T follicular helper cell (primary cell): ENCODE measurements at regions not wholly inside any gene's neighbourhood (a gene's known extent, or its start where the extent isn't known, plus 50 kb on each side); places are given as distances from the start of the nearest gene placed in this dataset.
"Not testable (repeated sequence)": the region's sequence is repeated elsewhere in the genome, so short reads cannot be mapped to it uniquely, and the experiment has no call there.

Experiments
- DNase-seq: peaks from one replicate; pipeline ENCODE4 v3.0.0-alpha.2; 2020; ENCODE audit warnings: low read depth

DNA sequence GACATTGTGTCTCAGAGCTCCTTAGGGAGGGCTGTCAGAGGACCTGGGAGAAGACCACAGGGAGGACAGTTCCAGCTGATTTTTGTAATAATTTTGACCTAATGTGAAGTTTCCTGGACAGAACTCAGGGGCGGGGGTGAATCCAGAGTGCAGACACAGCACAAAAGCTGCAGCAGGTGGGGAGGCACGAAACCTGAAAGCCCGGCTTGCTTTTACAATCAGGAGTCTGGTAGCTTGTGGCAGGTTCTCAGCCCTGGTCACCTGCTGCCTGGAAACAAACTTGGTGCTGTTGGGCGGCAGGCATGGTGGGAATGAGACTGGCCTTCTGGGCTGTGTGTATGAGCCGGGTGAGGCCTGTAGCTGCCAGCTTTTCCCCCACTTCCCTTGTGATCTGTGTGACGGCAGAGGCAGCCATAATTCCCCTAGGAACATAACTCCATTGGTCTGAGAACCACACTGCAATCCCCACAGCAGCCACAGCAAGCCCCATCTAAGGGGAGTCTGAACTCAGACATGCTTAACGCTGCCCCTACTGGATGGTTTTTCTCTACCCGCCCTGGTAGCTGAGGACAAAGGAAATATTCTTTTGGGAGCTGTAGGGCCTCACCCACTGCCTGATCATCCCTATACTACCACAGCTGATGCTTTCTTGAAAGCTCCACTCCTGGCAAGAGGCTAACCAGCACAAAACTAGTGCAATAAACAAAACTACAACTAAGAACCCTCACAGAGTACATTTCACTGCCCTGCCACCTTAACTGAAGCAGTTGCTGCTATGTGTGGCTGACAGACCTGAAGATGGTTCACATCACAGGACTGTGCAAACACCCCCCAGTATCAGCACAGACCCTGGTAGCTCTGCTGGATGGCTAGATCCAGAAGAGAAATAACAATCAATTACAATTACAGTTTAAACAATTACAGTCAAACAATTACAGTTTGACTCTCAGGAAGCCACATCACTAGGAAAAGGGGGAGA is 1055.1 kb upstream of the GJE1 start:
- no peak for DNase-seq

- no peak for DNase-seq
Observed at GRCh38 chr6:141057761-141058160, 1075.0 kb upstream of the GJE1 start.

GRCh38 chr6:141056945-141057625 is 1075.6 kb upstream of the GJE1 start:
- no peak for DNase-seq

DNA sequence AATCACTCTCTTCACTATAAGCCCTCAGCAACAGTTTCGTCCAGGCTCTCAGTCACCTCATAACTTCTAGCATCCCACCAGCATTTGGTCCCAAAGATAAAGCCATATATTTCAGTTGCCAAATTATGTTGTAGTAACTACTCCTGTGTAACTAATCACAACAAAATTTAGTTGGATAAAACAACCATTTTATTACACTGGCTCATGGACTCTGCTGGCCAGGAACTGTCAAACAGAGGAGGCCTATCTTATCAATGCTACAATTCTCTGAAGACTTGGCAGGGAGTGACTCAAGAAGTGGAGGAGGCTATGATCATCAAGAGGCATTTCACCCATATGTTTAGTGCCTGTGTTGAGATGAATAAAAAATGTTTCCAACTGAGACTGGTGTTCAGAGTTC is 1082.3 kb upstream of the GJE1 start:
- no peak for DNase-seq

- DNase-seq, result no peak
Observed at GRCh38 chr6:141048451-141048850, 1084.3 kb upstream of the GJE1 start.

- not testable (repeated sequence) for DNase-seq
Observed at GRCh38 chr6:141046496-141046895, 1086.2 kb upstream of the GJE1 start.

- no peak for DNase-seq
Observed at GRCh38 chr6:141041596-141042087, 1091.1 kb upstream of the GJE1 start.

- no peak for DNase-seq
Observed at GRCh38 chr6:141035312-141036200, 1097.2 kb upstream of the GJE1 start.

GRCh38 chr6:141033101-141033500 is 1099.6 kb upstream of the GJE1 start:
- DNase-seq, result no peak

- DNase-seq, result no peak
Observed at GRCh38 chr6:141029908-141030307, 1102.8 kb upstream of the GJE1 start.

GRCh38 chr6:141028791-141029280 is 1103.9 kb upstream of the GJE1 start:
- no peak for DNase-seq

GRCh38 chr6:141026504-141026903 is 1106.2 kb upstream of the GJE1 start:
- DNase-seq, result no peak

GRCh38 chr6:141024526-141024925 is 1108.2 kb upstream of the GJE1 start:
- DNase-seq, result no peak

DNA sequence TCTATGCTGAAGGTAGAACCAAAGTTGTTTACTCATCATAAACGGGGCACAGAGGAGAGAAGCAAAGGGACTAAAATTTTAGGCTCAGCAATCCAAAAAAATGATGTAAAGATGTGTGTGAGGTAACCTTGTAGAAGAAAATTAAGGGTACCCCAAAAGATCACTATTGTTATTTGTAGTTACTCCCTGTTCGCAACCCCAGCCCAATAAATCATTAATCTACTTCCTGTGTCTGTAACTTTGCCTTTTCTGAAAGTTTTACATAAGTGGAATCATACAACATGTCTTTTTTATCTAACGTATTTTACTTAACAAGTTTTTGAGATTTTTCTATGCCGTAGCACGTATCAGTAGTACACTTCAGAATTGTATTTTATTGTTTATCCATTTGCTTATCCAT is 1114.8 kb upstream of the GJE1 start:
- DNase-seq, result no peak

- no peak for DNase-seq
Observed at GRCh38 chr6:141000917-141001316, 1131.8 kb upstream of the GJE1 start.

DNA sequence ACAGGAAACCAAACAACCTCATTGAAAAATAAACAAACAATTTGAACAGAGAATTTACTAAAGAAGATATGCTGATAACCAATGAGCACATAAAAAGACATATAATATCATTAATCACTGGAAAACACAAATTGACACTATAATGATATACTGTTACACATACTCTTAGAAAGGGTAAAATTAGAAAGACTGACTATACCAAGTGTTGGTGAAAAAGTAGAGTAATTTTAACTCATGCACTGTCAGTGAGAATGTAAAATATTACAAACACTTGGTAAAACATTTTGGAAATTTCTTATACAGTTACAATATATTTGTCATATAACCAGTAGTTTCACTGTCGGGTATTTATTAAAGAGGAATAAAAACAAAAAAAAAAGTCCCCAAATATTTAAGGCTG is 1139.2 kb upstream of the GJE1 start:
- no peak for DNase-seq

- no peak for DNase-seq
Observed at GRCh38 chr6:140992678-140993077, 1140.0 kb upstream of the GJE1 start.

DNA sequence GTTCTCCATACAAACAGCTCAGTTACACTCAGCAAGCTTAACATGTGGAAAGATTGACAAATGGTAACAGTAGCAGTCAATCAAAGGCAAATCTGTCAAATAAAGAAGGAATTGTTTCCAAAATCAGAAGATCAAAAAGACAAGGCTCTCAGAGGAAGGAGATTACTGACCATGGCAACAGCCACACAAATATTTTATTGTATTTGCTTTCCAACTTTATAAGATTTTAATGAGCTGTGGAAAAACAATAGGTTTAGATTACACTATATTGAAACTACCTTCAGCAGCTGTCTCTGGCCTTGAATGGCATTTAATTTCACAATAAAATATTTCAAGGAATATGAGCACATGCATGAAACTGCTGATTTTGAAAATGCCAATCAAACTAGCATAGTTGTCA is 1143.9 kb upstream of the GJE1 start:
- DNase-seq, result no peak

GRCh38 chr6:140987364-140988155 is 1145.2 kb upstream of the GJE1 start:
- DNase-seq, result no peak

GRCh38 chr6:140985679-140986275 is 1146.9 kb upstream of the GJE1 start:
- no peak for DNase-seq
